NCI-H187 (cell line): ENCODE measurements at regions not wholly inside any gene's neighbourhood (a gene's known extent, or its start where the extent isn't known, plus 50 kb on each side); places are given as distances from the start of the nearest gene placed in this dataset.
"Not testable (repeated sequence)": the region's sequence is repeated elsewhere in the genome, so short reads cannot be mapped to it uniquely, and the experiment has no call there.

ENCODE experiments used
- DNase-seq, 2 experiments: peaks; one replicate each; lab custom pipeline; 2025; lab: John Stamatoyannopoulos, UW

DNA sequence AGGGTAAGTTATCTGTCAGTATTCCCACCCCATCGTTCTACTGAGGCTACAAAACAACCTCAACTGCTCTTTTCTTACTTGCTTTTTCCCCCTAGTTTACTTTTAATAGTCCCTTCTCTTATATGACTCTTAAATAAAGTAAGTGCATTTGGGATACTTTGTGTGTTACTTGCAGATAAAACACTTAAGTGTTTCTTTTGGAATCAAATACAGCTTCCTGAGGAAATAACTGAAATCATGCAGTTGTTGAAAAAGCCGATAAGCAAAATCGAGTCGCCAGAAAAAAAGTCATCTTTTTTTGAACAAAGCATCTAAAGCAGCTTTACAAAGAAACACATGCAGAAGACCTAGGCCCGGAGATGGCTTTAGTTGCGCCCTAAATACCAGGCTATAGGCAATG, 53.5 kb upstream of the EPB41L4A start:
- no peak for DNase-seq

DNA sequence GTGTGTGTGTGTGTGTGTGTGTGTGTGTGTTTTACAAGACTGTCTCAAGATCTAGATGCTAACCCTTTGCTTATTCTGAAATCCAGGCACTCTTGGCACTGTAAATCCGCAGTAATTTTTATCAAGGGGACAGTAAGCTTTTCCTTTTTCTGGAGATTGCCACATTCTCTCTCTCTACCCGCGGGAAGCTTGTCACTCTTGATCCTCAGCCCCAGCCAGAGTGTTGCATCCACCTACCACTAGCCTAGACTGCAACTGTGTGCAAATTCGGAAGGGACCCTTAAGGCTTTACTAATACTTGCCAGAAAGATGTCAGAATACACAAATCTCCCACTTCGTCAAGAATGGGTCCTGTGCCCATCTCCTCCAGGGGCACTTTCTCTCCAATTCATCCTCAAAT, 54.9 kb upstream of the EPB41L4A start:
- no peak for DNase-seq

GRCh38 chr5:112475747-112476365, 56.8 kb upstream of the EPB41L4A start:
- no peak for DNase-seq

- no peak for DNase-seq
Observed at GRCh38 chr5:112479418-112479817, 60.3 kb upstream of the EPB41L4A start.

DNA sequence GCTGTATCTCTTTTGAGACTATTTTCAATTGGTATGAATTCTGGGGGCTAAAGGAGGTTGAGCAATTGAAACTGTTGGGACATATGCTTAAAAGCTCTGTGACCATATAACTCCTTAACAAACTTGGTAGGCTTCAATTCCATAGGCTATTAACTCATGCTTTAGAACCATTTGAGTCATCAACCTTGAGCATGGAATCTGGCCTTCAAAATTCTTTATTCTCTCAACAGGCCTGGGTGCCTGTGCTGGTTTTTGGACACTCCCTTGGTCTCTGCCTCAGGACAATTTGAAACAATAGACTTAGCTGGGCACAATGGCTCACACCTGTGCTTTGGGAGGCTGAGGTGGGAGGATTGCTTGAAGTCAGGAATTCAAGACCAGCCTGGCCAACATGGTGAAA, 61.4 kb upstream of the EPB41L4A start:
- no peak for DNase-seq

DNA sequence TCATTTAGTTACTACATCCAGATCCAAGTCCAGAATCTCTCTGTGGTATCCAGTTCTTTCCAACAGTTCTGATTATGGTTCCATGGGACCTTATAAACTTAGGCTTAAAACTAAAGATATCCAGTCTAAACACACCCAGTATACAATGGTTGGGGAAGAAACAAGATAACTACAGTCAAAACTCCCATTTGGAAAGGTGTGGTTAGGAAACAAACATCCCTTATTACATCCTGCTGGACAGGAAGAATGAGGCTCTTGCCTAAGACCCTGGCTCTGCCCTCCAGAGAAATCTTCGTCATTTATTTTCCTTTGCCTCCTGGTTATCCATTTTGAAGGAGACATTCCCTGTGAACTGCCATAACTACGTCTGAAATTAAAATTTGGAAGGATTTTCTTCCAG, 64.6 kb upstream of the EPB41L4A start:
- DNase-seq, result no peak

GRCh38 chr5:112485934-112486355, 66.9 kb upstream of the EPB41L4A start:
- DNase-seq, result no peak

DNA sequence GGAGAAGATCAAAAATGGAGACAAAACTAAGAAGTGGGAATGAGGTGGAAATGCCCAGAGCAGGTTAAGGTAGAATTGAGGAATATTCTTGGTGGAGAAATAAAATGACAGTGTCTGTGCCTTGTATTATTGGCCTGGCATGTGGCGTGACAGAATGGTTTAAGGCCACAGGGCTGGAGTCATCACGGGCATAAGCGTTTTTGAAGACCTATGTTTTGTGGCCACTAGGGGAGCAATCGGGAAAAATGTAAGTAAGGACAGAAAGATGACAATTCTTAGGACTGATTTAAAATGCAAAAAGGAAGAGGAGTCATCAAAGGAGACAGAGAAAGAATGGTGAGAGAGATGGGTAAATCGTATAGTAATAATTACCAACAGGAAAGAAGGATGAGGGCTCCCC, 72.2 kb upstream of the EPB41L4A start:
- no peak for DNase-seq

DNA sequence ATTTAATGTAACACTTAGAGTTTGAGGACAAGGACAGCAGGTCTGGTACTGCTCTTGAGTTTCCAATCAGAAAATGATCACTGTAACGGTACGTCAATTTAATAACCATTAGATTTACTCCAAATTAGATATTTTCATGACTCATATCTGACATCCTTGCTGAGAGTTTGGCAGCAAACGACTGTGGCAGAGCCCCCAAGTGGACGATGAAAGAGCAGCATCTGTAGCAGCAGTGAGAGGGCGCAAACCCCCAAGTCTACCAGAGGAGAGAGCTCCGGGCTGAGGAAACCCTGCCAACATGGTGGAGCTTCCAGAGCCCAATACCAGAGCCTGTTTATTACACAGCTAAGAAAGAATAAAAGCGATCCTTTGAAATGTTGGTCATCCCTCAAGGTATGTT, 73.2 kb upstream of the EPB41L4A start:
- DNase-seq, result no peak

DNA sequence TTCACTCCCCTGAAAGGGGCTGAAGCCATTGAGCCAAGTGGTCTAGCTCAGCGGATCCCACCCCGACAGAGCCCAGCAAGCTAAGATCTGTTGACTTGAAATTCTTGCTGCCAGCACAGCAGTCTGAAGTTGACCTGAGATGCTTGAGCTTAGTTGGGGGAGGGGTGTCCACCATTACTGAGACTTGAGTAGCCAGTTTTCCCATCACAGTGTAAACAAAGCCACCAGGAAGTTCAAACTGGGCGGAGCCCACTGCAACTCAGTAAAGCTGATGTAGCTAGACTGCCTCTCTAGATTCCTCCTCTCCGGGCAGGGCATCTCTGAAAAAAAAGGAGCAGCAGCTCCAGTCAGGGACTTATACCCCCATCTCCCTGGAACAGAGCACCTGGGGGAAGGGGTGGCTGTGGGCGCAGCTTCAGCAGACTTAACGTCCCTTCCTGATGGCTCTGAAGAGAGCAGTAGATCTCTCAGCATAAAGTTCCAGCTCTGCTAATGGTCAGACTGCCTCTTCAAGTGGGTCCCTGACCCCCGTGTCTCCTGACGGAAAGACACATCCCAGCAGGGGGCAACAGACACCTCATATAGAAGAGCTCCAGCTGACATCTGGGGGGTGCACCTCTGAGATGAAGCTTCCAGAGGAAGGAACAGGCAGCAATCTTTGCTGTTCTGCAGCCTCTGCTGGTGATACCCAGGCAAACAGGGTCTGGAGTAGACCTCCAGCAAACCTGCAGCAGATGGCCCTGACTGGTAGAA, 84.8 kb upstream of the EPB41L4A start:
- not testable (repeated sequence) for DNase-seq

DNA sequence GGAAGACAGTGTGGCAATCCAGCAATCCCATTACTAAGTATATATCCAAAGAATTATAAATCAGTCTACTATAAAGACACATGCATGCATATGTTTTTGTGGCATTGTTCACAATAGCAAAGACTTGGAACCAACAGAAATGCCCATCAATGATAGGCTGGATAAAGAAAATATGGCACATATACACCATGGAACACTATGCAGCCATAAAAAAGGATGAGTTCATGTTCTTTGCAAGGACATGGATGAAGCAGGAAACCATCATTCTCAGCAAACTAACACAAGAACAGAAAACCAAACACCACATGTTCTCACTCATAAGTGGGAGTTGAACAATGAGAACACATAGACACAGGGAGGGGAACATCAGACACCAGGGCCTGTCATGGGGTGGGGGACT, 90.0 kb upstream of the EPB41L4A start:
- DNase-seq, result not testable (repeated sequence)

- no peak for DNase-seq
Observed at GRCh38 chr5:112511920-112512319, 92.8 kb upstream of the EPB41L4A start.

- DNase-seq, result no peak
Observed at GRCh38 chr5:112512901-112513300, 93.8 kb upstream of the EPB41L4A start.

GRCh38 chr5:112514111-112514510, 95.0 kb upstream of the EPB41L4A start:
- DNase-seq, result no peak

- DNase-seq, result not testable (repeated sequence)
Observed at GRCh38 chr5:112520474-112520873, 101.4 kb upstream of the EPB41L4A start.

DNA sequence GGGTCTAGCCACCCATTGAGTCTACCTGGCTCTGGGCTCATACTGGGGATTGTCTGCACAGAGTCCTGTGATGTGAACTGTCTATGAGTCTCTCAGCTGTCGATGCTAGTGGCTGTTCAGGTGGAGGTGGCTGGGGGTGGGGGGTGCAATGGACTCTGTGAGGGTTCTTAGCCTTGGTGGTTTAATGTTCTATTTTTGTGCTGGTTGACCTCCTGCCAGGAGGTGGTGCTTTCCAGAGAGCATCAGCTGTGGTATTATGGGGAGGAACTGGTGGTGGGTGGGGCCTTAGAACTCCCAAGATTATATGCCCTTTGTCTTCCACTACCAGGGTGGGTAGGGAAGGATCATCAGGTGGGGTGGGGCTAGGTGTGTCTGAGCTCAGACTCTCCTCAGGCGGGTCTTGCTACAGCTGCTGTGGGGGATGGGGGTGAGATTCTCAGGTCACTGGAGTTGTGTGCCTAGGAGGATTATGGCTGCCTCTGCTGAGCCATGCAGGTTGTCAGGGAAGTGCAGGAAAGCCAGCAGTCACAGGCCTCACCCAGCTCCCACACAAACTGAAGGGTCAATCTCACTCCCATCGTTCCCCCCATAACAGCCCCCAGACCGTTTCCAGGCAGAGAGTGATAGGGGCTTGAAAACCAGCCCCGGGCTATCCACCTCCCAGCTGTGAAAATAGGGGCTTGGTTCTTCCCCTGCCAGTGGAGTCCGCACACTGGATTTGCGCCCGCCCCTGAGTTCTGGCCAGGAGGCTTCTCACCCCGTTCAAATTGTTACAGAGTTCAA, 104.0 kb upstream of the EPB41L4A start:
- not testable (repeated sequence) for DNase-seq

- not testable (repeated sequence) for DNase-seq
Observed at GRCh38 chr5:112523674-112524263, 104.7 kb upstream of the EPB41L4A start.

GRCh38 chr5:112525217-112525616, 106.1 kb upstream of the EPB41L4A start:
- DNase-seq, result no peak

DNA sequence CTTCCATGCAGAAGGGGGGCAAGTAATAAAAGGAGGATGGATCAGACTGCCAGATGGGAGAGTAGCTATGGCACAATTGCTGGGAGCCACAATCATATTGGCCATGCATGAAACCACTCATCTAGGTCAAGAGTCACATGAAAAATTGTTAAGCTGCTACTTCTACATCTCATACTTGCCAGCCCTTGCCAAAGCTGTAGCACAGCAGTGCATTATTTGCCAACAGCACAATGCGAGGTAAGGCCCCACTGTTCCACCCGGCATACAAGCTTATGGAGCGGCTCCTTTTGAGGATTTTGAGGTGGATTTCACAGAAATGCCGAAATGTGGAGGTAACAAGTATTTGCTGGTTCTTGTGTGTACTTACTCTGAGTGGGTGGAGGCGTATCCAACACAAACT, 109.9 kb upstream of the EPB41L4A start:
- no peak for DNase-seq

GRCh38 chr5:112529525-112529924, 110.4 kb upstream of the EPB41L4A start:
- no peak for DNase-seq

DNA sequence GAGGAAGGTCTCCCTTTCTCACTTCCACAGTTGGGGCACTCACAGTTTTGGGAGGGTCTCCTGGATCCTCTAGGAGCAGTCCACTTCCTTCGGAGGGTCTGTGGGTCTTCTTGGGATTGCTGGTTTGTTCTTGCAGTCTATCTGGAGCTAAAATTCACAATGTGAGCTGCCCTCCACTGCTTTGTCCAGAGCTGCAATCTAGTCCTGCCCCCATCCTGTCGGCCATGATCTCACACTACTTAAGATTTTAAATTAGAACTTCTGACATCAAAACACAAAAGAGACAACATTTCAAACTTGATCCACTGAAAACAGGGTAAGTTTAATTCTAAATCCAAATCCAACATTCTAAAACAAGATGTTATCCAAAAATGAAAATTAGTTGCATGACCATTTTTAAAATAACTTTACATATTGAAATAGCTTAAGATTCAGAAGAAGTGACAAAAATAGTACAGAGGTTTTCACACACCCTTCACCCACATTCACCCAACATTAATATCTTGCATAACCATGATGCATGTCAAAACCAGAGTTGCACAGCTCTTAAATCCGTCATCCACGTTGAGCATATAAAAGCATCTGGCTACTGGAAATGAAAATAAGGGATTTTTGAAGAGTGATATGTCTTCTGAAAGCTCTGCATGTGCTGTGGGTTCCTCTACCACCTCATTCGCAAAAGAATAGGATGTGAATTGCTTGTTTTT, 113.7 kb upstream of the EPB41L4A start:
- DNase-seq, result no peak

GRCh38 chr5:112533362-112533761, 114.3 kb upstream of the EPB41L4A start:
- no peak for DNase-seq
